ENCODE measurements at regions not wholly inside any gene's neighbourhood (a gene's known extent, or its start where the extent isn't known, plus 50 kb on each side); places are given as distances from the start of the nearest gene placed in this dataset.

GRCh38 chr1:212520746-212521145, 87.8 kb upstream of the ATF3 start:
- no peak for TF ChIP-seq CTCF (IDR thresholded peaks at IDR 0.05; ENCODE audit: control insufficient read depth, insufficient read depth, low read depth, low read length, missing control alignments)
- H3K4me3 ChIP-seq (ENCODE audit: control insufficient read depth, low read depth, low read length), result no peak overlapping the region
- DNase-seq (ENCODE audit: low read depth), result no peak

- H3K4me3 ChIP-seq (ENCODE audit: control insufficient read depth, low read depth, low read length), result no peak overlapping the region
Measured at GRCh38 chr1:212525479-212526110, 83.0 kb upstream of the ATF3 start.

GRCh38 chr1:212526111-212526491, 82.5 kb upstream of the ATF3 start:
- H3K4me3 ChIP-seq (ENCODE audit: control insufficient read depth, low read depth, low read length), result no peak overlapping the region
- no peak for DNase-seq (ENCODE audit: low read depth)
- TF ChIP-seq CTCF (IDR thresholded peaks at IDR 0.05; ENCODE audit: control insufficient read depth, insufficient read depth, low read depth, low read length, missing control alignments), result no peak

More at GRCh38 chr1:212525479-212526110, 83.0 kb upstream of the ATF3 start:
- DNase-seq (ENCODE audit: low read depth), result no peak
- no peak for TF ChIP-seq CTCF (IDR thresholded peaks at IDR 0.05; ENCODE audit: control insufficient read depth, insufficient read depth, low read depth, low read length, missing control alignments)

- TF ChIP-seq CTCF (IDR thresholded peaks at IDR 0.05; ENCODE audit: control insufficient read depth, insufficient read depth, low read depth, low read length, missing control alignments), result no peak
- no peak for DNase-seq (ENCODE audit: low read depth)
- no peak overlapping the region for H3K4me3 ChIP-seq (ENCODE audit: control insufficient read depth, low read depth, low read length)
Measured at GRCh38 chr1:212528501-212528900, 80.1 kb upstream of the ATF3 start.

- H3K4me3 ChIP-seq (ENCODE audit: control insufficient read depth, low read depth, low read length), result no peak overlapping the region
- TF ChIP-seq CTCF (IDR thresholded peaks at IDR 0.05; ENCODE audit: control insufficient read depth, insufficient read depth, low read depth, low read length, missing control alignments), result no peak
- DNase-seq (ENCODE audit: low read depth), result peak; percentile 85
Measured at GRCh38 chr1:212529211-212529741, 79.3 kb upstream of the ATF3 start.

- DNase-seq (ENCODE audit: low read depth), result no peak
- no peak overlapping the region for H3K4me3 ChIP-seq (ENCODE audit: control insufficient read depth, low read depth, low read length)
- TF ChIP-seq CTCF (IDR thresholded peaks at IDR 0.05; ENCODE audit: control insufficient read depth, insufficient read depth, low read depth, low read length, missing control alignments), result no peak
Measured at GRCh38 chr1:212531267-212531666, 77.3 kb upstream of the ATF3 start.
